ENCODE measurements at regions not wholly inside any gene's neighbourhood (a gene's known extent, or its start where the extent isn't known, plus 50 kb on each side); places are given as distances from the start of the nearest gene placed in this dataset.
"Not testable (repeated sequence)": the region's sequence is repeated elsewhere in the genome, so short reads cannot be mapped to it uniquely, and the experiment has no call there.

- no peak for DNase-seq
These were observed 83.2 kb downstream of the MANEA start for GRCh38 chr6:95660544-95660943.

DNA sequence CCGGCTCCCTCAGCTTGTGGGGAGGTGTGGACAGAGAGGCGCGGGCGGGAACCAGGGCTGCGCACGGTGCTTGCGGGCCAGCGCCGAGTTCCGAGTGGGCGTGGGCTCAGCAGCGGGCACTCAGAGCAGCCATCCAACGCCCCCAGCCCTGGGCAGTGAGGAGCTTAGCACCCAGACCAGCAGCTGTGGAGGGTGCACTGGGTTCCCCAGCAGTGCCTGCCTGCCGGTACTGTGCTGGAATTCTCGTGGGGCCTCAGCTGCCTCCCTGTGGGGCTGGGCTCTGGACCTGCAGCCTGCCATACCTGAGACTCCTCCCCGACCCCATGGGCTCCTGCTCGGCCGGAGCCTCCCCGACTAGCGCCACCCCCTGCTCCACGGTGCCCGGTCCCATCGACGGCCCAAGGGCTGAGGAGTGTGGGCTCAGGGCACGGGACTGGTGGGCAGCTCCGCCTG, 92.7 kb downstream of the MANEA start:
- DNase-seq, result no peak

DNA sequence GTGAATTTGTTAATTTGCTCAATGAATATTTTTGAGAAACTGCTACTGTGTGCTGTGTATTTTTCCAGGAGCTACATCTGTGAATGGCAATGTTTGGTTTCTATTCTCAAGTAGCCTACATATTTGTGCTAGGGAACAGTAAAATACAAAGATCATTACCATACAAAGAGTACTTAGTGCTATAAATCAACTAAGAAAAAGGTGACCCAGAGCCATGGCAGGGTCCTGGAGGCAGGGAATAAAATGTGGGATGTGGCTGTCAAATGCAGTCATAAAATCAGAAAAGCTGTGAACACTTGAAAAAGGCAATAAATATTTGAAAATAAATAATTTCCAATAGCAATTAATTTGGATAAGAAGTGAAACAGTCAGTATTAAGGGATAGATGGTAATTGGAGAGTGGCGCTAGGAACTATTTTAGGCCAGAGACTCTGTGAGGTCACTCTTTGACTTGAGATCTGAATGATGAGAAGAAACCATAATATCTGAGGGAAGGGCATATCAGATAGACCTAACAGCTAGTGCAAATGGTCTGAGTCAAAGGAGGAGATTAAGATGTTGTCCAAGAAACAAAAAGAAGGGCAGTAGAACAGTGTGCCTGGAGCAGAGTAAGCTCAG, 98.8 kb downstream of the MANEA start:
- no peak for DNase-seq

DNA sequence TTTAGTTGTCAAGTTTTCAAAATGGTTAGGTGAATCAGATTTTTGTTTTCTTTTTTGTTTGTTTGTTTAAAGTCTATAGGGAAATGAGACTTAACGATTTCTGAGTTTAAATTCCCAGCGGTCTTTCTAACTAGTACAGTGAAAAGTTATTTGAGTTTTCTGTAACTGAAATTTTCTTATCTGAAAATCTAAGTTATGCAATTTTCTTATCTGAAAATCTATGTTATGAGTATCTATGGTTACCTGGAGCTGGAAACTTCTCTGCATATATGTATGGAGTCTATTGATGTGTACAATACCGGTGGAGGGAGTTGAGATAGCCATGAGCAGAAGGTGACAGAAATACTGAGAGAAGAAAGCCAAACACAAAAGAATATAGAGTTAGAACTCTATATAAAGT, 102.6 kb downstream of the MANEA start:
- DNase-seq, result no peak

DNA sequence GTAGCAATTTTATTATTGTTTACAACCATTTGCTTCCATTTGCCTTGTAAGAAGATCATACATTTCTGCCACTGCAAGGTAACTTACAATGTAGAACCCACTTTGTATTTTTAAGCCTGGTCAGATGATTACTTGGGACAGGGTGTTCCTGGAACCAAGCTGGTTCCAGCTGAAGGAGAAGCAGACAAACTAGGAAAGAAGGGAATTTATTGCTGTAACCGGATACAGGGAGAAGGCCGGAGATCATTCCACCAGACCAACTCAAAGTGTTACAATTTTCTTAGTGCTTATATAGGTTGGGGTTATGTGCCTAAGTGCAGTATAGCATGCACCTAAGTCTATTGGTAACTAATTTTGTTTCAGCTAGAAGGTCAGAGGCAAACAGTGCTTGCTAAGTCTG, 104.4 kb downstream of the MANEA start:
- no peak for DNase-seq

DNA sequence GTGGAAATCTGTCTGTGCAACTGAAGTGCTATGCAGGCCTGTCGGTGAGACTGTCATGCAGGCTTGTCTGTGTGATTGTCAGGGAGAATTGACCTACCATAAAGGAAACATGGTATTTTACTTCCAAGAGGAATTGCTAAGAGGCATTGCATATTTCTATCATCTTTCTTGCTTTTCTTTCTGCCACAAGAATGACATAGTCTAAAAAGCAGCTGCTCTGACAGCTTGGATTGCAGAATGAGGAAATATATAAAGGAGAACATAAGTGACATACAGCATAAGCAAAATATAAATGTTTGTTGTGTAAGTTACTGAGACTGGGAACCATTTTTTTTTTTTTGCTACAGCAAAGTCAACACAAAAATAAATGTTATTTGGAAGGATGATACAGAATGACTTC, 105.1 kb downstream of the MANEA start:
- DNase-seq, result no peak

GRCh38 chr6:95685822-95686221, 108.5 kb downstream of the MANEA start:
- DNase-seq, result no peak

GRCh38 chr6:95686272-95686671, 108.9 kb downstream of the MANEA start:
- DNase-seq, result no peak

DNA sequence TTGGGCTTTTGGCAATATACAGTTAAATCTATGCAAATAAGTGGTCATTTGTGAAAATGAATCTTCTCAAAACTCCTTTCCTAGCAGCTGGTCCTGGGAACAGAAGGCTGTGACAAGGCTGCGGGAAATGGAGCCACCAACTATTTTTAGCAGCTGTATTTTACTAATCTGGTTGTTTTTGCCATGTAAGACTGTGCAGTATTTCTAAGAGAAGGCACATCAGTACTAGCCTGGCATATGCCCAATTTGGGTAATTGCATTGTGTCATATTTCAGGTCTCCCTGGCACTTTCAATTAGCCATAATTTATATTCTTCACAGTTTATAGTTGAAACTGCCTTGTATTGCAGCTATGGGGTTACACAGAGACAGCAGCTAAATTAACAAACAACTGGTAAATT, 109.6 kb downstream of the MANEA start:
- DNase-seq, result no peak

DNA sequence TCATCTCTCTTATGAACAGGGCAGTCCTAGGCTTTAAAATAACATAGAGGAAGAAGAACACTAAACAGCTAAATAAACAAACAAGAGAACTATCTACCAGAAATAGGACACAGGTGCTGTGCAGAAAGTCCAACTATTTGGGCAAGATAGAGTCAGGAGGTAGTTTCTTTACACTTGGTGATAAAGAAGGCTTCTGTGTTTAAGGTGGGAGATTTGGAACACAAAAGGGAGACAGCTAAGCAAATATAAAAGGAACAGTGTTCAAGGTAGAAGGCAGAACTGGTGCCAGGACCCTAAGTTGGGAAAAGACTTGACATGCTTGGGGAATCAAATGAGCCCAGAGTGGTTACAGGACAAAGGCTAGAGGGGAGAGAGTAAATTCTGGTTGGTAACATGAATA, 110.5 kb downstream of the MANEA start:
- DNase-seq, result no peak

- no peak for DNase-seq
These were observed 113.0 kb downstream of the MANEA start for GRCh38 chr6:95690328-95690727.

DNA sequence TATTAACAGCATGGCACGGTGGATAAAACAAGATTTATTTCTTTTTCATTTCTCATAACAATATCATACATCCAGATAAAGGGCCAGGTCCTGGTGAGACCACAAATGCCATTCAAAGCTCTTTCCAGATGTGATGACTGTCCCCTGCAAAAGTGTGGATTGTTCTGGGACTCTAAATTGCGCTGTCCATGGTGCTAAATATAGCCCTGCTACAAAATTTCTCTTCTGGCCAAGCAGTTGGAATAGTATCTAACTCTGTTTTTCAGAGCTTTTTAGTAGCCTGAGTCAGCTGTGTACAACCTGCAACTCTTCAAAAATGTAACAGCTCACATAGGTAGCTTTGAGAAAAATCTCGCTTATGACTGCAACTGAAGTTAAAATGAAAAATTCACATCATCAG, 115.8 kb downstream of the MANEA start:
- no peak for DNase-seq

- no peak for DNase-seq
These were observed 120.9 kb downstream of the MANEA start for GRCh38 chr6:95698271-95698670.

DNA sequence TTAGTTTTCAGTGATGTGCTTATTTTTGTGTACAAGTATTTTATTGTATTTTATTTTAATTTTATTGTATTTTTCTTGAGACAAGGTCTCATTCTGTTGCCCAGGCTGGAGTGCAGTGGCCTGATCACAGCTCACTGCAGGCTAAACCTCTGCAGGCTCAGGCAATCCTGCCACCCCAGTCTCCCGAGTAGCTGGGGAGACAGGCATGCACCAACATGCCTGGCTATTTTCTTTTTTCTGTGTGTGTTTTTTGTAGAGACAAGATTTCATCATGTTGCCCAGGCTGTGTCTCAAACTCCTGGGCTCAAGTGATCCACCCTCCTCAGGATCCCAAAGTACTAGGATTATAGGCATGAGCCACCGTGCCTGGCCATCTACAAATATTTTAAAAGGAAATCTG, 146.3 kb downstream of the MANEA start:
- no peak for DNase-seq

- DNase-seq, result no peak
These were observed 148.0 kb downstream of the MANEA start for GRCh38 chr6:95725344-95725743.

GRCh38 chr6:95740157-95740556, 162.8 kb downstream of the MANEA start:
- no peak for DNase-seq

DNA sequence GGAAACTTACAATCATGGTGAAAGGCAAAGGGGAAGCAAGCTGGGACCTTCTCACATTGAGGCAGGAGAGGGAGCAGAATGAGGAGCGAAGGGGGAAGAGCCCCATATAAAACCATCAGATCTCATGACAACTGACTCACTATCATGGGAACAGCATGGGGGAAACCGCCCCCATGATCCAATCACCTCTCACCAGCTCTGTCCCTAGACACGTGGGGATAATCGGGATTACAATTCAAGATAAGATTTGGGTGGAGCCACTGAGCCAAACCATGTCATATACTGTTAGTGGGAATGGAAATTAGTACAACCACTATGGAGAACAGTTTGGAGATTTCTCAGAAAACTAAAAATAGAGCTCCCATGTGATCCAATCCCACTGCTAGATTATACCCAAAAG, 163.7 kb downstream of the MANEA start:
- DNase-seq, result no peak

DNA sequence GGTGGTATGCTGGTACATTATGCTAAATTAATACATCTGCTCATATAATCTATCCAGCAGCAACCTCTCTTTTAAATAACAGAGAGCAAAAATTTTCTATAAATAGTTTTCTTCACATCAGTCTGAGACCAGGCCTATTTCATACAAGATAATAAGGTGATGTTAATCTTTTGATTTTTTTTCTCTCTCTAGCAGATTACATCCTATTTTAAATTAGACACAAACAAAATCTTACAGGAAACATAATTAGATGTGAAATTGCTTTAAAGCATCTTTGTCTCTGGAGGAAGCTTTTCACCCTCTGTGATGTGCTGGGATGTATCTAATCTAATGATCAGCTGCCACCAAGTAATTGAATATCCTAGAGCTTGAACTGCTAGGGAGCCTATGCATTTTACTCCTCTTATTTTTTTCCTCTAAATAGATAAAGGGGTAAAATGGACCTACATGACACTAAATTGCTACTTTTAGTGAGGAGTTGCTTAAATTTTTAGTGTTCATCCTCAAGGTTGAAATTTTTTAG, 165.5 kb downstream of the MANEA start:
- no peak for DNase-seq

DNA sequence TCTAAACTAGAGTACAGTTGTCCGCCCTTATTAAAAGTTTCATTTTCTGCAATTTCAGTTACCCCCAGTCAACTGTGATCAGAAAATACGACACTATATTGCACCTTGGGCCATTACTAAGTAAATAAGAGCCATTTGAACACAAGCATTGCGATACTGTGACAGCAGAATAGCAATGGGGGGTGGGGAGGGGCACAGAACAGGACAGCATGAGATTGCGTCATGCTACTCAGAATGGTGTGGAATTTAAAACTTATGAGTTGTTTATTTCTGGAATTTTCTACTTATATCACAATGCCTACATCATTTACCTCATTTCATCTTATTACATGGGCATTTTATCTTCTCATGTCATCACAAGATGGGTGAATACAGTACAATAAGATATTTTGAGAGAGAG, 166.3 kb downstream of the MANEA start:
- no peak for DNase-seq

GRCh38 chr6:95758236-95759069, 181.1 kb downstream of the MANEA start:
- DNase-seq, result not testable (repeated sequence)

- no peak for DNase-seq
These were observed 190.6 kb downstream of the MANEA start for GRCh38 chr6:95767897-95768463.

- no peak for DNase-seq
These were observed 191.2 kb downstream of the MANEA start for GRCh38 chr6:95768539-95768938.

- no peak for DNase-seq
These were observed 200.0 kb downstream of the MANEA start for GRCh38 chr6:95777338-95777737.

DNA sequence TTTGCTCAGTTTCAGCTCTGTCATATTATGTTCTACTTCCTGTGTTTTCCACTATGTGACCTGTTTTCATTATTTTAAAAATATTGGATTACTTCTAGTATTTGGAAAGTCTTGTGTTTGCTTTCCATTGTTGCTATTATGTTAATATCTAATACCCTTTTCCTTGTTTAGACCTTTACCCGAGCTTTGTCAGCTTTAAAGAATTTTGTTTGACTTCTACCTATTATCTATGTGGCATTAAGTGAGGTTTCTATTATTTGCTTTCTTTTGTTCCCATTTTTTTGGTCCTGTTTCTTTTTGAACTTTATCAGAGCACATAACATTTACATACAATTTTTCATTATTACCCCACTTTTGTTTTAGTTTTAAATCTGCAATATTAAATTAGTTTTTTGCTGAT, 202.7 kb downstream of the MANEA start:
- DNase-seq, result no peak

All from stimulated activated CD8-positive, alpha-beta memory T cell treated with anti-CD3 and anti-CD28 coated beads, Interleukin-4, amount 100 ng/mL, for 48 hours (primary cell).